Liver (tissue), 7 donors: ENCODE measurements at regions not wholly inside any gene's neighbourhood (a gene's known extent, or its start where the extent isn't known, plus 50 kb on each side); places are given as distances from the start of the nearest gene placed in this dataset.

ENCODE experiments used
- DNase-seq: peaks from one replicate; pipeline ENCODE4 v3.0.0-alpha.2; 2017; ENCODE audit warnings: low spot score
- H3K27ac ChIP-seq, 2 donors: one replicate each; pipeline ENCODE4 v1.7.0; 2013; ENCODE audit warnings: inconsistent platforms in 2 of 2, low read length in 2 of 2, control low read depth in 1 of 2, low read depth in 1 of 2, mild to moderate bottlenecking in 1 of 2
- H3K27me3 ChIP-seq, 4 donors: one replicate each; pipeline versions ENCODE4 v1.6.1 to v1.7.0; 2013; ENCODE audit warnings: low read length in 3 of 4, inconsistent platforms in 1 of 4, mild to moderate bottlenecking in 1 of 4, moderate library complexity in 1 of 4; ENCODE audit not compliant: control insufficient read depth in 4 of 4, insufficient read depth in 4 of 4
- H3K36me3 ChIP-seq, 4 donors: one replicate each; pipeline versions ENCODE4 v1.6.1 to v1.7.0; 2013; ENCODE audit warnings: low read length in 3 of 4, mild to moderate bottlenecking in 3 of 4, low read depth in 1 of 4, moderate library complexity in 1 of 4; ENCODE audit not compliant: control insufficient read depth in 4 of 4, insufficient read depth in 3 of 4
- H3K4me1 ChIP-seq, 4 donors: one replicate each; pipeline versions ENCODE4 v1.6.1 to v1.7.0; 2013; ENCODE audit warnings: low read length in 3 of 4, mild to moderate bottlenecking in 3 of 4, moderate library complexity in 1 of 4; ENCODE audit not compliant: control insufficient read depth in 4 of 4, insufficient read depth in 4 of 4
- H3K4me3 ChIP-seq, 3 donors: one replicate each; pipeline versions ENCODE4 v1.6.1 to v1.7.0; 2013; ENCODE audit warnings: low read length in 3 of 3, control low read depth in 1 of 3, low read depth in 1 of 3, mild to moderate bottlenecking in 1 of 3
- H3K9ac ChIP-seq, 2 donors: one replicate each; pipeline ENCODE4 v1.7.0; 2013; ENCODE audit warnings: low read length in 2 of 2, mild to moderate bottlenecking in 2 of 2, moderate library complexity in 2 of 2, control low read depth in 1 of 2, low read depth in 1 of 2
- H3K9me3 ChIP-seq, 4 donors: one replicate each; pipeline versions ENCODE4 v1.6.1 to v1.7.0; 2013; ENCODE audit warnings: low read length in 3 of 4; ENCODE audit not compliant: control insufficient read depth in 4 of 4
- EGR1 ChIP-seq, 2 donors: IDR thresholded peaks; 2 replicates each; pipeline ENCODE4 v1.6.1; 2016 to 2018; ENCODE audit warnings: antibody characterized with exemption in 2 of 2, low read depth in 2 of 2
- FOXA1 ChIP-seq: IDR thresholded peaks from 2 replicates; pipeline ENCODE4 v1.6.1; 2016; ENCODE audit warnings: antibody characterized with exemption
- GABPA ChIP-seq, 2 donors: IDR thresholded peaks in 1 of 2; conservative IDR thresholded peaks in 1 of 2; 2 replicates each; pipeline ENCODE4 v1.6.1; 2016; ENCODE audit warnings: antibody characterized with exemption in 2 of 2, mild to moderate bottlenecking in 1 of 2, moderate library complexity in 1 of 2
- MAX ChIP-seq: IDR thresholded peaks from 2 replicates; pipeline ENCODE4 v1.6.1; 2016; ENCODE audit warnings: antibody characterized with exemption
- NR2F2 ChIP-seq: IDR thresholded peaks from 2 replicates; pipeline ENCODE4 v1.6.1; 2016; ENCODE audit warnings: antibody characterized with exemption
- RAD21 ChIP-seq, 2 donors: IDR thresholded peaks; 2 replicates each; pipeline ENCODE4 v1.6.1; 2016; ENCODE audit warnings: antibody characterized with exemption in 2 of 2, mild to moderate bottlenecking in 2 of 2
- REST ChIP-seq: IDR thresholded peaks from 2 replicates; pipeline ENCODE4 v1.6.1; 2016; ENCODE audit warnings: antibody characterized with exemption, mild to moderate bottlenecking
- TAF1 ChIP-seq: conservative IDR thresholded peaks from 2 replicates; pipeline ENCODE4 v1.6.1; 2016; ENCODE audit warnings: antibody characterized with exemption, mild to moderate bottlenecking
- ZBTB33 ChIP-seq: IDR thresholded peaks from 2 replicates; pipeline ENCODE4 v1.6.1; 2016; ENCODE audit warnings: antibody characterized with exemption
- WGBS: extraction: QIAGEN DNeasy Blood & Tissue Kit; methylation state at CpG from one replicate; pipeline ENCODE4 v1.1.7; 2013; 5-methylcytosine and 5-hydroxymethylcytosine counted together
- donor health status: healthy.
- donor health status: healthy.
- donor health status: healthy.
- donor health status: healthy.

GRCh38 chr13:72561791-72562190, 165.6 kb downstream of the MZT1 start:
- TF ChIP-seq NR2F2 (no peak), RAD21 (IDR thresholded peaks at IDR 0.05) (peak in 1 of 2 donors; percentile 8)

GRCh38 chr13:72559716-72560115, 167.7 kb downstream of the MZT1 start:
- Histone ChIP-seq H3K4me3 (no peak overlapping the region), H3K4me1 (no peaks in the 10 kb centered on the region), H3K36me3 (no peaks in the 10 kb centered on the region), H3K9me3 (no peaks in the 10 kb centered on the region), H3K27ac (no peak overlapping the region), H3K9ac (no peak overlapping the region), H3K27me3 (no peaks in the 10 kb centered on the region)
- no peak for DNase-seq
- WGBS, result 91% methylated on average over 2 of the region's 2 CpGs
- TF ChIP-seq FOXA1 (no peak), TAF1 (no peak), RAD21 (IDR thresholded peaks at IDR 0.05) (no peak)

More at GRCh38 chr13:72561791-72562190, 165.6 kb downstream of the MZT1 start:
- Histone ChIP-seq H3K4me3 (no peak overlapping the region), H3K9me3 (no peaks in the 10 kb centered on the region), H3K36me3 (no peaks in the 10 kb centered on the region), H3K27ac (no peak overlapping the region), H3K4me1 (no peaks in the 10 kb centered on the region), H3K9ac (no peak overlapping the region), H3K27me3 (no peaks in the 10 kb centered on the region)
- no peak for DNase-seq
- 33% methylated on average over 2 of the region's 2 CpGs for WGBS

- no peak overlapping the region for H3K4me3 ChIP-seq
- TF ChIP-seq EGR1 (IDR thresholded peaks at IDR 0.05; ENCODE audit: low read depth in 2 of 2), result no peak
- no peak for TF ChIP-seq ZBTB33
- TF ChIP-seq GABPA (IDR thresholded peaks at IDR 0.05 in 1 of 2, conservative IDR thresholded peaks at IDR 0.05 in 1 of 2), result no peak
- TF ChIP-seq REST, result no peak
- TF ChIP-seq FOXA1, result no peak
- TF ChIP-seq MAX, result no peak
- no peak overlapping the region for H3K27ac ChIP-seq
- WGBS, result 92% methylated on average over 1 of the region's 1 CpG
- H3K9ac ChIP-seq, result no peak overlapping the region
- no peaks in the 10 kb centered on the region for H3K4me1 ChIP-seq
- no peaks in the 10 kb centered on the region for H3K36me3 ChIP-seq
- H3K9me3 ChIP-seq, result no peaks in the 10 kb centered on the region
- DNase-seq, result no peak
- no peaks in the 10 kb centered on the region for H3K27me3 ChIP-seq
Measured at GRCh38 chr13:72556945-72557344, 170.5 kb downstream of the MZT1 start.
